Stomach (tissue), 8 donors: ENCODE measurements at regions not wholly inside any gene's neighbourhood (a gene's known extent, or its start where the extent isn't known, plus 50 kb on each side); places are given as distances from the start of the nearest gene placed in this dataset.
"Not testable (repeated sequence)": the region's sequence is repeated elsewhere in the genome, so short reads cannot be mapped to it uniquely, and the experiment has no call there.

Experiments
- DNase-seq, 2 donors: peaks; one replicate each; pipeline versions ENCODE4 v3.0.0 to v3.0.0-alpha.2; 2013 to 2019
- H3K27ac ChIP-seq, 5 donors: fragments of 200-600 bp in 4 of 5; sonication (generic) in 4 of 5; one replicate each; pipeline ENCODE4 v1.5.1; 2013 to 2019; ENCODE audit warnings: mild to moderate bottlenecking in 1 of 5, moderate library complexity in 1 of 5
- H3K27me3 ChIP-seq, 3 donors: fragments of 200-600 bp; sonication (generic); one replicate each; pipeline ENCODE4 v1.5.1; 2017 to 2019; ENCODE audit warnings: mixed run types in 1 of 3
- H3K36me3 ChIP-seq, 4 donors: fragments of 200-600 bp; sonication (generic); 1 replicate in 3 of 4; 2 replicates in 1 of 4; pipeline ENCODE4 v1.5.1; 2016 to 2019
- H3K4me1 ChIP-seq, 4 donors: fragments of 200-600 bp; sonication (generic); one replicate each; pipeline ENCODE4 v1.5.1; 2016 to 2019
- H3K4me3 ChIP-seq, 4 donors: fragments of 200-600 bp; sonication (generic) in 3 of 4; one replicate each; pipeline ENCODE4 v1.5.1; 2016 to 2019; ENCODE audit warnings: mild to moderate bottlenecking in 1 of 4
- H3K9me3 ChIP-seq, 4 donors: fragments of 200-600 bp; sonication (generic); one replicate each; pipeline ENCODE4 v1.5.1; 2016 to 2019
- EP300 ChIP-seq: sonication (generic); formaldehyde crosslinking; IDR thresholded peaks from one replicate; pipeline ENCODE4 v1.6.1; 2017; ENCODE audit warnings: antibody characterized with exemption
- POLR2A ChIP-seq, 4 donors: fragments of 450-650 bp; IDR thresholded peaks; one replicate each; pipeline ENCODE4 v1.6.1; 2016; ENCODE audit warnings: antibody characterized with exemption in 4 of 4, control low read depth in 2 of 4, mild to moderate bottlenecking in 1 of 4, moderate library complexity in 1 of 4
- POLR2AphosphoS5 ChIP-seq, 3 donors: sonication (generic); formaldehyde crosslinking; IDR thresholded peaks; one replicate each; pipeline ENCODE4 v1.6.1; 2016; ENCODE audit warnings: antibody characterized with exemption in 3 of 3
- WGBS, 5 donors: extraction: QIAGEN DNeasy Blood & Tissue Kit in 3 of 5; methylation state at CpG; one replicate each; pipeline versions ENCODE4 v1.1.5 to v1.1.7; 2013 to 2018; 5-methylcytosine and 5-hydroxymethylcytosine counted together
- intact Hi-C: fragments of 100-400 bp; cut with DNase I; formaldehyde crosslinking; loops from one replicate; pipeline ENCODE4 v1.15.1; 2023; ENCODE audit warnings: low total_unique reads
- TF ChIP-seq, protein P1 (sequence below), 7 experiments: fragments of 450-650 bp in 4 of 7; fragments of 200-600 bp in 3 of 7; sonication (generic) in 3 of 7; IDR thresholded peaks; one replicate each; pipeline ENCODE4 v1.5.1; 2016 to 2019; ENCODE audit warnings: antibody characterized with exemption in 7 of 7, control low read depth in 2 of 7, mild to moderate bottlenecking in 1 of 7
- donor health status: healthy with polysubstance abuse.
- donor health status: Bipolar disorder and iron deficiency.
- donor health status: healthy.

DNA sequence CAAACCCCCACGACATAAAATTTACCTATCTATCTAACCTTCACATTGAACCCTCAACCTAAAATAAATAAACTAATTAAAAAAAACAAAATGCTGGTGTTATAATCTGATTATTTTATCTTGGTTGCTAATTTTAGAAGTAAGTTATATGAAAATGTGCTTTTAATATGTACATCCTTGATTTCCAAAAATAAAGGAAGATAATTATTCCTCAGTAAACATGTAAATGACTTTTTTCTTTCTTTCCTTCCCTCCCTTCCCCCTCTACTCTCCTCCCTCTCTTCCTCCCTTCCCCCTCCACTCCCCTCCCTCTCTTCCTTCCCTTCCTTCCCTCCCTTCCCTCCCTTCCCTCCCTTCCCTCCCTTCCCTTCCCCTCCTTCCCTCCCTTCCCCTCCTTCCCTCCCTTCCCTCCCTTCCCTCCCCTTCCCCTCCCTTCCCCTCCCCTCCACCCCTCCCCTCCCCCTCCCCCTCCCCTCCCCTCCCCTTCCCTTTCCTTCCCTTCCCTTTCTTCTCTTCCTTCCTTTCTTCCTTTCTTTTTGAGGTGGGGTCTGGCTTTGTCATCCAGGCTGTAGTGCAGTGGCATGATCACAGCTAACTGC lies 180.0 kb upstream of the GIMD1 start:
- no peak for DNase-seq
- intact Hi-C loops, result no loop called here
- H3K36me3 ChIP-seq, result no peaks in the 10 kb centered on the region
- H3K9me3 ChIP-seq, result peaks cover 0 to 12% (median 7%) of the 10 kb centered on the region in 4 donors
- no peaks in the 10 kb centered on the region for H3K27me3 ChIP-seq
- no peaks in the 10 kb centered on the region for H3K4me1 ChIP-seq
- no peak overlapping the region for H3K27ac ChIP-seq
- TF ChIP-seq, protein P1, sequence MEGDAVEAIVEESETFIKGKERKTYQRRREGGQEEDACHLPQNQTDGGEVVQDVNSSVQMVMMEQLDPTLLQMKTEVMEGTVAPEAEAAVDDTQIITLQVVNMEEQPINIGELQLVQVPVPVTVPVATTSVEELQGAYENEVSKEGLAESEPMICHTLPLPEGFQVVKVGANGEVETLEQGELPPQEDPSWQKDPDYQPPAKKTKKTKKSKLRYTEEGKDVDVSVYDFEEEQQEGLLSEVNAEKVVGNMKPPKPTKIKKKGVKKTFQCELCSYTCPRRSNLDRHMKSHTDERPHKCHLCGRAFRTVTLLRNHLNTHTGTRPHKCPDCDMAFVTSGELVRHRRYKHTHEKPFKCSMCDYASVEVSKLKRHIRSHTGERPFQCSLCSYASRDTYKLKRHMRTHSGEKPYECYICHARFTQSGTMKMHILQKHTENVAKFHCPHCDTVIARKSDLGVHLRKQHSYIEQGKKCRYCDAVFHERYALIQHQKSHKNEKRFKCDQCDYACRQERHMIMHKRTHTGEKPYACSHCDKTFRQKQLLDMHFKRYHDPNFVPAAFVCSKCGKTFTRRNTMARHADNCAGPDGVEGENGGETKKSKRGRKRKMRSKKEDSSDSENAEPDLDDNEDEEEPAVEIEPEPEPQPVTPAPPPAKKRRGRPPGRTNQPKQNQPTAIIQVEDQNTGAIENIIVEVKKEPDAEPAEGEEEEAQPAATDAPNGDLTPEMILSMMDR (IDR thresholded peaks at IDR 0.05), result no peak
- TF ChIP-seq POLR2A (IDR thresholded peaks at IDR 0.05) (no peak), EP300 (no peak), POLR2AphosphoS5 (IDR thresholded peaks at IDR 0.05) (no peak)
- no peak overlapping the region for H3K4me3 ChIP-seq
- WGBS, 5 donors, result 57 to 85% (median 70%) methylated on average over 1 of the region's 1 CpG

DNA sequence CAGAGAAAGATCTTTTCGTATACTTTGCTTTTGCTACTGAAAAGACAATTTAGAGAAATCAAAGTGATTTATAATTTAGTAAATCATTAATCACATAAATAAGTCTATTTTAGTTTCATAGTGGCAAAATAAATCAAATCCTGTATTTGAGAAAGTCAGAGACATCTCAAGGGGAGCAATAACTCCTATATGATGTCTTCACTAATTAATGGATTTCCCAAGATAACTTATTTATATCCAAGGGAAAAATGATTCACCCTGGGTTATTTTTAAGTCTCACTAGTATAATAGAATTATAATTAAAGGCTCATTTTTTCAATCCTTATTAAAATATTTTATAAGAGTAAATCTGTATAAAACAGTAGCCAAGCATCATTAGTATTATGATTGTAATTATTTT lies 177.8 kb upstream of the GIMD1 start:
- H3K4me3 ChIP-seq, result no peak overlapping the region
- 78 to 87% (median 83%) methylated on average over 1 of the region's 1 CpG for WGBS, 5 donors
- H3K27me3 ChIP-seq, result no peaks in the 10 kb centered on the region
- peaks cover 0 to 11% (median 6%) of the 10 kb centered on the region in 4 donors for H3K9me3 ChIP-seq
- H3K4me1 ChIP-seq, result no peaks in the 10 kb centered on the region
- intact Hi-C loops, result no loop called here
- no peak for DNase-seq
- no peaks in the 10 kb centered on the region for H3K36me3 ChIP-seq
- TF ChIP-seq POLR2AphosphoS5 (IDR thresholded peaks at IDR 0.05), result no peak
- no peak for TF ChIP-seq EP300
- no peak for TF ChIP-seq POLR2A (IDR thresholded peaks at IDR 0.05)
- TF ChIP-seq, protein P1 (IDR thresholded peaks at IDR 0.05), result no peak
- no peak overlapping the region for H3K27ac ChIP-seq

DNA sequence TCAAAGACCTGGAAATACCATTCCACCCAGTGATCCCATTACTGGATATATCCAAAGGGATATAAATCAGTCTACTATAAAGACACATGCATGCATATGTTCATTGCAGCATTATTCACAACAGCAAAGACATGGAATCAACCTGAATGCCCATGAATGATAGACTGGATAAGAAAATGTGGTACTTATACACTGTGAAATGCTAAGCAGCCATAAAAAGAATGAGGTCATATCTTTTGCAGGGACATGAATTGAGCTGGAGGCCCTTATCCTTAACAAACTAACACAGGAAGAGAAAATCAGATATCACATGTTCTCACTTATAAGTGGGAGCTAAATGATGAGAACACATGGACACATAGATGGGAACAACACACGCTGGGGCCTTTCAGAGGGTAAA lies 174.0 kb upstream of the GIMD1 start:
- intact Hi-C loops, DNase-seq, H3K4me1 ChIP-seq, H3K27me3 ChIP-seq, H3K36me3 ChIP-seq, H3K27ac ChIP-seq, H3K4me3 ChIP-seq: not testable (repeated sequence)
- H3K9me3 ChIP-seq, result peaks cover 0 to 12% (median 0%) of the 10 kb centered on the region in 4 donors
- 71 to 91% (median 89%) methylated on average over 1 of the region's 1 CpG for WGBS, 5 donors

DNA sequence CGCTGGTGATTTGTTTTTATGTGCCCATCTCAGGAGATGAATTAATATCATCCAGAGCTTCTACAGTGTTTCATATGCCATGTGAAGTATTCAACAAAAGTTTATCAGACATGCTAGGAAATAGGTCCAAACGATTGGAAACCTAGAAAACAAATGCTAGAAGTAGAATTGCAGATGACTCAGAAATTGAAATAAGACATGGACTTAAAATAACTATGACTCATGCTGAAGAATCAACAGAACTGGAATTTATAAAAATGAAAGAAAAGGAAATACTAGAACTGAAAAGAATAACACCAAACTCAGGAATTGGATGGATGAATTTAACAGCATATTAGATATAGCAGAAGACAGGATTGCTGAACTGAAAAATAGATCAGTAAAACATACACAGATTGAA lies 172.7 kb upstream of the GIMD1 start:
- intact Hi-C loops, result no loop called here
- TF ChIP-seq, protein P1 (IDR thresholded peaks at IDR 0.05), result no peak
- TF ChIP-seq POLR2A (IDR thresholded peaks at IDR 0.05), result no peak
- no peak for TF ChIP-seq POLR2AphosphoS5 (IDR thresholded peaks at IDR 0.05)
- TF ChIP-seq EP300, result no peak
- Histone ChIP-seq H3K4me3 (no peak overlapping the region), H3K4me1 (no peaks in the 10 kb centered on the region), H3K27ac (no peak overlapping the region), H3K9me3 (peaks cover 0 to 12% (median 0%) of the 10 kb centered on the region in 4 donors), H3K36me3 (no peaks in the 10 kb centered on the region), H3K27me3 (no peaks in the 10 kb centered on the region)
- 65 to 79% (median 74%) methylated on average over 2 of the region's 2 CpGs for WGBS, 5 donors
- no peak for DNase-seq

DNA sequence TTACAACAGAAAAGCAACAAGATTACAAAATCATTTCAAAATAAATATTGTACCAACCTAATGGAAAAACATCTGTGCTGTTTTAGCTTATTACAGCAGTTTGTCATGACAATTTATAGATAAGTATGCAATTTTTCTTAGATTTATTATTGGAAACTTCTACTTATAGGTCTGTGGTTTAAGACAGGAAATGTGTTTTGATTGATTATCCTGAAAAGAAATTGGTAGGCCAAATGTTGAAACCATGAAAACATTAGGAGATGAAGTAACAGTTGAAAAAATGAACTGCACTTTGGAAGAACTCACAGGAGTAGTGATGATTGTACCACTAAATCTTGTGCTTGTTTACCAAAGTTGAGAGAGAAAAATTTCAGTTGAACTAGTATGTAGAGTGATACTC lies 162.2 kb upstream of the GIMD1 start:
- H3K4me1 ChIP-seq, result no peaks in the 10 kb centered on the region
- H3K27ac ChIP-seq, result no peak overlapping the region
- H3K36me3 ChIP-seq, result no peaks in the 10 kb centered on the region
- intact Hi-C loops, result no loop called here
- no peak for TF ChIP-seq POLR2AphosphoS5 (IDR thresholded peaks at IDR 0.05)
- no peaks in the 10 kb centered on the region for H3K27me3 ChIP-seq
- peak in 1 of 2 donors; percentile 1 for DNase-seq
- no peaks in the 10 kb centered on the region for H3K9me3 ChIP-seq
- no peak overlapping the region for H3K4me3 ChIP-seq
